ENCODE measurements at regions not wholly inside any gene's neighbourhood (a gene's known extent, or its start where the extent isn't known, plus 50 kb on each side); places are given as distances from the start of the nearest gene placed in this dataset.

GRCh38 chr18:71443706-71444480 is 1100.2 kb downstream of the CBLN2 start:
- no peak for TF ChIP-seq POLR2A (IDR thresholded peaks at IDR 0.05)
- TF ChIP-seq, protein P1, sequence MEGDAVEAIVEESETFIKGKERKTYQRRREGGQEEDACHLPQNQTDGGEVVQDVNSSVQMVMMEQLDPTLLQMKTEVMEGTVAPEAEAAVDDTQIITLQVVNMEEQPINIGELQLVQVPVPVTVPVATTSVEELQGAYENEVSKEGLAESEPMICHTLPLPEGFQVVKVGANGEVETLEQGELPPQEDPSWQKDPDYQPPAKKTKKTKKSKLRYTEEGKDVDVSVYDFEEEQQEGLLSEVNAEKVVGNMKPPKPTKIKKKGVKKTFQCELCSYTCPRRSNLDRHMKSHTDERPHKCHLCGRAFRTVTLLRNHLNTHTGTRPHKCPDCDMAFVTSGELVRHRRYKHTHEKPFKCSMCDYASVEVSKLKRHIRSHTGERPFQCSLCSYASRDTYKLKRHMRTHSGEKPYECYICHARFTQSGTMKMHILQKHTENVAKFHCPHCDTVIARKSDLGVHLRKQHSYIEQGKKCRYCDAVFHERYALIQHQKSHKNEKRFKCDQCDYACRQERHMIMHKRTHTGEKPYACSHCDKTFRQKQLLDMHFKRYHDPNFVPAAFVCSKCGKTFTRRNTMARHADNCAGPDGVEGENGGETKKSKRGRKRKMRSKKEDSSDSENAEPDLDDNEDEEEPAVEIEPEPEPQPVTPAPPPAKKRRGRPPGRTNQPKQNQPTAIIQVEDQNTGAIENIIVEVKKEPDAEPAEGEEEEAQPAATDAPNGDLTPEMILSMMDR (IDR thresholded peaks at IDR 0.05): no peak
- Histone ChIP-seq H3K9me3 (no peaks in the 10 kb centered on the region), H3K27me3 (no peaks in the 10 kb centered on the region), H3K4me3 (no peak overlapping the region), H3K4me1 (no peaks in the 10 kb centered on the region), H3K36me3 (no peaks in the 10 kb centered on the region), H3K27ac (no peak overlapping the region)
- DNase-seq (no peak), ATAC-seq (no peak)
- intact Hi-C loops (cut with DNase I): no loop called here
- WGBS (ENCODE audit: insufficient coverage, low coverage, low lambda C conversion rate, missing lambda C conversion rate): 37% methylated on average over 3 of the region's 3 CpGs

DNA sequence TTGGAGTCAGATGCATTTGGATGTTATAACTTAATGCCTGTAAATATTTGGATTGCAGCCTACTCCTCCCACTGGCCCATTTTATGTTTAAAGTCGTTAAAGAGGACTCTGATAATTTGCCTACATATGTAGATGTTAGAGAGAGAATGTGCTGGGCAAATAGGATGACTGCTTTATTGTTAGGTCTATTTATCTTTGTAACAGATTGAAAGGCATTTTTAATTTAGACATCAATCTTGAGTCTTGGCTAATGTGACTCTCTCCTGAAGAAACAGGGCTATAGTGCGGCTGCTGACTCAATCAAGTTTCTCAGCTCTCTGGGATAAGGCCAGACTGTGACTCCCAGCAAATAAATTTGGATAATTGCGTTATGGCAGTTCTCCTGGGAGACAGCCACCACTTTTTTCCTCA is 1101.4 kb downstream of the CBLN2 start:
- no peak for TF ChIP-seq POLR2A (IDR thresholded peaks at IDR 0.05)
- TF ChIP-seq, protein P1 (IDR thresholded peaks at IDR 0.05): no peak
- intact Hi-C loops (cut with DNase I): no loop called here
- WGBS (ENCODE audit: insufficient coverage, low coverage, low lambda C conversion rate, missing lambda C conversion rate): 27% methylated on average over 3 of the region's 3 CpGs
- Histone ChIP-seq H3K27me3 (no peaks in the 10 kb centered on the region), H3K9me3 (no peaks in the 10 kb centered on the region), H3K36me3 (no peaks in the 10 kb centered on the region), H3K27ac (no peak overlapping the region), H3K4me1 (no peaks in the 10 kb centered on the region), H3K4me3 (no peak overlapping the region)
- ATAC-seq (no peak), DNase-seq (no peak)

- H3K36me3 ChIP-seq: no peaks in the 10 kb centered on the region
- H3K27ac ChIP-seq: no peak overlapping the region
- intact Hi-C loops (cut with DNase I): no loop called here
- TF ChIP-seq POLR2A (IDR thresholded peaks at IDR 0.05): no peak
- TF ChIP-seq, protein P1 (IDR thresholded peaks at IDR 0.05): no peak
- H3K4me3 ChIP-seq: no peak overlapping the region
- H3K4me1 ChIP-seq: no peaks in the 10 kb centered on the region
- no peak for DNase-seq
- no peaks in the 10 kb centered on the region for H3K27me3 ChIP-seq
- 35% methylated on average over 4 of the region's 4 CpGs for WGBS (ENCODE audit: insufficient coverage, low coverage, low lambda C conversion rate, missing lambda C conversion rate)
- no peaks in the 10 kb centered on the region for H3K9me3 ChIP-seq
- ATAC-seq: no peak
These were observed 1103.0 kb downstream of the CBLN2 start for GRCh38 chr18:71441156-71441555.

- no peaks in the 10 kb centered on the region for H3K9me3 ChIP-seq
- TF ChIP-seq, protein P1 (IDR thresholded peaks at IDR 0.05): no peak
- no peak for TF ChIP-seq POLR2A (IDR thresholded peaks at IDR 0.05)
- H3K4me1 ChIP-seq: no peaks in the 10 kb centered on the region
- no peak overlapping the region for H3K4me3 ChIP-seq
- no peak for ATAC-seq
- intact Hi-C loops (cut with DNase I): no loop called here
- DNase-seq: no peak
- H3K27me3 ChIP-seq: no peaks in the 10 kb centered on the region
- WGBS (ENCODE audit: insufficient coverage, low coverage, low lambda C conversion rate, missing lambda C conversion rate): 47% methylated on average over 2 of the region's 2 CpGs
- no peak overlapping the region for H3K27ac ChIP-seq
- H3K36me3 ChIP-seq: no peaks in the 10 kb centered on the region
These were observed 1106.6 kb downstream of the CBLN2 start for GRCh38 chr18:71437511-71437910.

Measured in right lobe of liver (tissue), 6 donors.